HG03280 (cell line): ENCODE measurements at regions not wholly inside any gene's neighbourhood (a gene's known extent, or its start where the extent isn't known, plus 50 kb on each side); places are given as distances from the start of the nearest gene placed in this dataset.

Source experiments
- ATAC-seq: cut with Tn5 transposase; IDR thresholded peaks from one replicate; pipeline ENCODE4 v1.9.1; 2021; ENCODE audit warnings: mild to moderate bottlenecking, moderate library complexity; ENCODE audit not compliant: unreplicated experiment

DNA sequence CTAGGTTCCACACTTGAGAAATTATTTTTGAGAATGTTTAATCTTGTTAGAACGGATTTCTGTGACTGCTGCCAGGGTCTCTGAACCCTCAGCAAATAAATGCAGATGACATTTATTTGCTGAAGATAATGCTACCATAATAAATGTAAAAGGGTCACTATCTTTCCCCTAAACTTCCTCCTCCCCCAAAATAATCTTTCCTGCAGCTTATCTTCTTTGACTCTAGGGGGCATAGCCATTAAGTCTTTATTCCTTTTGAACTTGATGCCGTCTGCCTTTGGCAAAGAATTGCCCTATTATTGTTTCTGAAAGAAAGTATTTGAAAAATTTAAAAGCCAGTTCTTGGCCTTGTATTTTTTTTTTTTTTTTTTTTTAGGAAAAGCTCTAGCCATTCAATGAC lies 63.6 kb upstream of the ACSL3 start:
- peak; percentile 45 for ATAC-seq

DNA sequence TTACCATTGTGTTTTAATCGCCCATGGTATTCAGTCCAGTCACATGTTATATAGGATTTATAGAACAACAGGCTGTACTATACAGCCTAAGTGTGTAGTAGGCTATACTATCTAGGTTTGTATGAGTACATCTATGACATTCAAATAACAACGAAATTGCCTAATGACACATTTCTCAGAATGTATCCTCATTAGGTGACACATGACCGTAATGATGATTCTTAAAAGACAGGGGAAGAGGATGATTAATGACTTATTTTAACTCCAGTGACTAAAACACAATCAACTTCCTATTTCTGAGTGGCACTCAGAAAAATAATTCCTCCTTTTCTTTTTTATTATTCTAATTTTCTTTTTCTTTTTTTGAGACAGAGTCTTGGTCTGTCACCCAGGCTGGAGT lies 63.0 kb upstream of the ACSL3 start:
- no peak for ATAC-seq

DNA sequence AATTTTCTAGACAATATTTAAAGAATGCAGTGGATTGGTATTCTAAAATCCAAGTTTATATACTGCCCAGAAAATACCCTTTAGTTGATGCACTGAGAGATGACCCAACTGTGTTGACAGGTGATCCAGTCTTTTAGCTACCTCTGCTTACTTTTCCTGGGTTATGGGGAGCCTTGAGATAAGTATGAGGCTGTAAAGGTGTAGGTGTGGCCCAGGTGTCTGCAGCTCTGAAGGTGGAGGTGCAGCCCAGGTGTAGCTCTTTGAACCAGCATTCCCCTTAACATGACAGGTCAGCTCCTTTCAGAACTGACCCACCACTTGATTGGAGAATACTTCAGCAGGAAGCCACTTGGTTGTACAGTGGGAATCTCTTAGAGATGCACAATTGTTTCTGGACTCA lies 62.3 kb upstream of the ACSL3 start:
- no peak for ATAC-seq

- no peak for ATAC-seq
These were observed 61.4 kb upstream of the ACSL3 start for GRCh38 chr2:222799262-222799918.

GRCh38 chr2:222802514-222803196 lies 58.2 kb upstream of the ACSL3 start:
- ATAC-seq, result no peak

DNA sequence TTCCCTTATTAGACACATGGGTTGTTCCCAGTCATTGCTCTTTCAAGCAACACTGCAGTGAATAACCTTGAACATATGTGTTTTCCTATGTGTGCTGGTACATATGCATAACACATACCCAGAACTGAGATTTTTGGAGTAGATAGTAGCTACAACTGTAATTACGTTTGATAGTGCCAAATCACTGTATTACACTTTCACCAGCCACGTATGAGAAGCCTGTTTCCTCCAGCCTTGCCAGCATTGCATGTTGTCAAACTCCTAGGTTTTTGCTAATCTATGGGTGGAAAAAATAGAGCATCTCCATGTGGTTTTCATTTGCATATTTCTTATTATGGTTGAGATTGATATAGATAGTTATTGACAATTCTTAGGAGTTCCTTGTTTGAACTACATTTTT lies 56.5 kb upstream of the ACSL3 start:
- no peak for ATAC-seq

DNA sequence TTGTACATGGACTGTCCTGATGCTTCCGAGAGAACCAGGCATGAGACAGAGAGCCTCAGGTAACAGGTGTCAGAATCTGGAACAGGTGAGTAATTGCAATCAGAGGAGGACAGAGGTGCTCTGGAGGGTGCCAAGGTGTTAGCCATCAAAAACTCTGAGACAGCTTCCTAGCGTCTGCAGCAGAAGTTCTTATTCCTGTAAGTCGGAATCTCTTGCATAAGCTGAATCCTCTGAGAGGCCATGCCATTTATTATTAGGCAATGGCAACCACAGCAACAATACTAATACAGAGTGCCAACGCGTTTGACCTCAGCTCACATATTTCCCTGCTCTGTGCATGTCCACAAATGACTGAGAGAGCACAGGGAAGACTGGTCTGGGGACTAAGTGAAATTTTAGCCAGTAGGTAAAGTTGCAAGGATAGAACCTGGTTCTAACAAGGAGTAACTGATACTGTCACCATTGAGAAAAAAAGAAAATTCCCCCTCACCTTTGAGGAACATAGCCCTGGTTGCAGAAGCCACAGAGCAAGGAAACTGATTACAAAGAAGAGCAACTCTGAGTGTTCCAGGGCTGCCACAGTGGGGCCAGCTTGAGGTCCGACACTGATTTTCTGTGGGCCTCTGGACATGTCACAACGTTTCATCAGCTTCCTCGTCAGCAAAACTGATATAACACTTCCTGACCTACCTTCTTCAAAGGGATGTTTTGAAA lies 55.1 kb upstream of the ACSL3 start:
- ATAC-seq, result no peak

- no peak for ATAC-seq
These were observed 54.2 kb upstream of the ACSL3 start for GRCh38 chr2:222806526-222807137.

GRCh38 chr2:222807431-222807830 lies 53.4 kb upstream of the ACSL3 start:
- no peak for ATAC-seq

DNA sequence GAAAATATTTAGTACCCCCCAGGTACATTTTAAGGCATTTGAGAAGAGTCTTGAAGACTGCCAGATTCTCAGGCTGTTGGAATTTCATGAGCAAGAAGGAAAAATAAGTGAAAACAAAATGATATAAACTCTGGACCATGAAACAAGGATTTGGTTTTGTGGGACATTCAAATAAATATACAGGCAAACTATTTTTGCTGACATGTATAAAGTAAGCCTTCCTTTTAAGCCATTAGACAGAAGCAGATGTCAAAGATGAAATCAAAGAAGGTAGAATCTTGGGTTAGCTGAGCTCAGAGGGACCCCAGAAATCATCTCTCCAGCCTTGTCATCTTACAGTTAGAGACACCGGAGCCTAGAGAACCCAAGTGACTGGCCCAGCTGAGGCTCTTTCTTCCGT lies 51.3 kb upstream of the ACSL3 start:
- ATAC-seq, result no peak

- ATAC-seq, result no peak
These were observed 50.8 kb upstream of the ACSL3 start for GRCh38 chr2:222810044-222810443.
